Stimulated activated CD8-positive, alpha-beta memory T cell treated with anti-CD3 and anti-CD28 coated beads, Interleukin-12 subunit alpha, Interleukin-12 subunit beta, amount 100 ng/mL, for 24 hours (primary cell): ENCODE measurements at regions not wholly inside any gene's neighbourhood (a gene's known extent, or its start where the extent isn't known, plus 50 kb on each side); places are given as distances from the start of the nearest gene placed in this dataset.

Experiments
- DNase-seq: peaks from one replicate; pipeline ENCODE4 v3.0.0-alpha.2; 2020; ENCODE audit errors: extremely low read depth

- no peak for DNase-seq
Observed at GRCh38 chr6:2503816-2504494, 246.8 kb downstream of the MYLK4 start.

GRCh38 chr6:2502998-2503674, 247.6 kb downstream of the MYLK4 start:
- DNase-seq, result no peak

GRCh38 chr6:2502096-2502997, 248.4 kb downstream of the MYLK4 start:
- DNase-seq, result no peak

- no peak for DNase-seq
Observed at GRCh38 chr6:2497922-2498623, 252.6 kb downstream of the MYLK4 start.

GRCh38 chr6:2496291-2496690, 250.9 kb upstream of the GMDS start:
- no peak for DNase-seq

GRCh38 chr6:2492686-2493523, 247.5 kb upstream of the GMDS start:
- DNase-seq, result no peak

- DNase-seq, result no peak
Observed at GRCh38 chr6:2491137-2491536, 245.7 kb upstream of the GMDS start.

GRCh38 chr6:2488578-2488977, 243.2 kb upstream of the GMDS start:
- DNase-seq, result no peak

GRCh38 chr6:2485116-2485515, 239.7 kb upstream of the GMDS start:
- no peak for DNase-seq

GRCh38 chr6:2482773-2483172, 237.4 kb upstream of the GMDS start:
- DNase-seq, result no peak

- DNase-seq, result no peak
Observed at GRCh38 chr6:2481307-2481706, 235.9 kb upstream of the GMDS start.

GRCh38 chr6:2480267-2480966, 235.0 kb upstream of the GMDS start:
- no peak for DNase-seq

GRCh38 chr6:2478200-2478599, 232.8 kb upstream of the GMDS start:
- DNase-seq, result no peak

- no peak for DNase-seq
Observed at GRCh38 chr6:2477666-2478065, 232.3 kb upstream of the GMDS start.

- DNase-seq, result no peak
Observed at GRCh38 chr6:2477250-2477649, 231.8 kb upstream of the GMDS start.

- no peak for DNase-seq
Observed at GRCh38 chr6:2476376-2476775, 231.0 kb upstream of the GMDS start.

GRCh38 chr6:2471472-2471871, 226.1 kb upstream of the GMDS start:
- DNase-seq, result no peak

- DNase-seq, result no peak
Observed at GRCh38 chr6:2469428-2469827, 224.0 kb upstream of the GMDS start.

- DNase-seq, result no peak
Observed at GRCh38 chr6:2468601-2468955, 223.2 kb upstream of the GMDS start.

- DNase-seq, result no peak
Observed at GRCh38 chr6:2467929-2468600, 222.7 kb upstream of the GMDS start.
